HG03469 (cell line): ENCODE measurements at regions not wholly inside any gene's neighbourhood (a gene's known extent, or its start where the extent isn't known, plus 50 kb on each side); places are given as distances from the start of the nearest gene placed in this dataset.
A peak's percentile ranks its signal among the peaks of the same experiment; 100 is the strongest.
"Not testable (repeated sequence)": the region's sequence is repeated elsewhere in the genome, so short reads cannot be mapped to it uniquely, and the experiment has no call there.

Experiments
- ATAC-seq: cut with Tn5 transposase; IDR thresholded peaks from one replicate; pipeline ENCODE4 v1.9.1; 2021; ENCODE audit warnings: mild to moderate bottlenecking, moderate library complexity, moderate number of reproducible peaks; ENCODE audit not compliant: unreplicated experiment

DNA sequence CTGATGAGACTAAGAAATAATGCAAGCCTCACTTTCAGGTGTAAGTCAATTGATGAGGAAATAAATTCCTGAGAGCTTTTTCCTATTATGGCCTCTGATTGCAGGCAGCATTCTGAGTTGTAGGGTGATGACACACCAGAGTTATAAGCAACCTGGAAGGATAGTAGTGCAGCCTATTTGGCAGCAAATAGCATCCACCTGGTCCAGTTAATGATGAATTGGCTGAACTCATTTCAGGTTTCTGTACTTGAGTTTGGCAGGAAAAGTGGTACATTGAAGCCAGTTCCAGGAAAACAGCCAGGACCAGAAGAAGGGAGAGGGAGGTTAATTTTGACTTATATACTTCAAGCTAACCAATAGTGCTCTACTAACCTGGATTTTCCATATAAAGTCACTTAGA is 316.8 kb downstream of the NAF1 start:
- ATAC-seq, result no peak

DNA sequence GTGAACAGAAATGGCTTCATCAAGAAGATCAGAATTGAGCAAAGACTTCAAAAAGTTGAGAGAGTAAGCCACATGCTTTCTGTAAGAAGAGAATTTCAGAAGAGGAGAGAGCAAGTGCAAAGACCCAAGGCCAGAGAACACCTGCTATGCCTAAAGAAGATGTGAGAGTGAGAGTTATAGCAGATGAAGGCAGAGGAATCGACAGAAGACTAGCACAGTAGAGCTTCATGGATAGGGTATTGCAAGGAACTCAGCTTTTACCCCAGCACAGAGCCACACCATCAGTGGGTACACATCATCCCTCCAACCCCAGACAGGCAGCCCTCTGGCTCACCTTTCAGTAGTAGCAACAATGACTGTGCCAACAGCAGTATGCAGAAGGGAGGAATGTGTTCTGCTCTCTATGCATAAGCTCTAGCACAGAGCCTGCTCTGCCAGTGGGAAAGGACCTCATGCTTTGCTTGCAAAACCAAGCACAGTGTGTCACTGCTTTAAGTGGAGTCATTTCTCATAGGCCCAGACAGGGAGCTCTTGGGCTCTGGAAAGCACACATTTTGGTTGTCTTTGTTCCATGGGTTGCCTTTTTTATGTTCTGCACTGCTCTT is 318.6 kb downstream of the NAF1 start:
- no peak for ATAC-seq

DNA sequence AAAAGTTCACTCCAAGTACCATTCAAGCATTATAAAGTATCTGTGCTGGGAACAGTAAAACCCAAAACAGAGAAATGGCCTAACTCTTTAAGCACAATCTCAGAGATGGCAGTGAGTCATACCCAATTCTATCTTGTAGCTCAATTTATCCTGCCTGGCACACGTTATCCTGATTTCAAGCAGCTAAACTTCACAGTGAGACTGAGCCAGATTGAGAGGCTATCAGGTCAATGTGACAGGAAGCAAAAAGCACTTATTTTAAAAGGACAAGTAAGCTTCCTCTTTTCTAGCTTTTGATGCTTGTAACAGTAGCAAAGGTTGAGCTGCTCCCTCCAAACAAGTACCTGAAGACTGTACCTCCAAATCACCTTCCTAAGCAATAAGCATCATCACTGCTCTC is 324.9 kb downstream of the NAF1 start:
- ATAC-seq, result no peak

DNA sequence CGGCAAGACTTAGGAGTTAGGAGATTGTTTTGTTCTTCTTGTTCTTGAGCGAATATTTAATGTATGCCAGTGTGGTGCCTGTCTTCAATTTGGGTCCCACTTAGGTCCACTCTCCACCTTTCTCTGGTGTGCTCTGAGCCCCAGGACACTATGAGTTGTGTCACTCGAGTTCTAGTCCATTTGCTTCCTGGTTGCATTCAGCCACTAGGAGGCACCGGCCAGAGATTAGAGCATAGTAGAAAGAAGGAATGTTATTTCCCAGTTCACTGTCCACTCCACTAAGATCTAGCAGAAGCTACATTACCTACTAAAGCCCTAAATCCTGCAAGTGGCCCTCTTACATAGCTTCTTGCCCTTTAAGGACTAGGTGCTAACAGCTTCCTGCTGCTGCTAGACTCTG is 326.9 kb downstream of the NAF1 start:
- ATAC-seq, result no peak

DNA sequence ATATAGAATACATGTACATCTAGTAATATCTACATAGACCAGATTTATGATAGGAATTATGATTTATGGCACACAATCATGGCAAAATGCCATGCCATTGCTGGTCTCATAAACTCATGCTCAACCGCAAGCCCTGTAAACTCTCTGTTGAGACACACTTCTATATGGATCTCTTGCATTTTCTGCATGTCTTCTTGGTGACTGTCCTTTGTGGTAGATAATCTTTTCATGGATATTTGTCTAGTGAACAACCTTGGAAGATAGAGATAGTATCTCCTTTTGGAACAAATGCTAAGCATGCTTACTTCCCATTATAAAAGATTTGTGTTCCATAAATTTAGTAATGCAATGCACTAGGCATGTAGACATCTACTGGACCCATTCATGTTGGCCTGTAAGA is 328.0 kb downstream of the NAF1 start:
- no peak for ATAC-seq

DNA sequence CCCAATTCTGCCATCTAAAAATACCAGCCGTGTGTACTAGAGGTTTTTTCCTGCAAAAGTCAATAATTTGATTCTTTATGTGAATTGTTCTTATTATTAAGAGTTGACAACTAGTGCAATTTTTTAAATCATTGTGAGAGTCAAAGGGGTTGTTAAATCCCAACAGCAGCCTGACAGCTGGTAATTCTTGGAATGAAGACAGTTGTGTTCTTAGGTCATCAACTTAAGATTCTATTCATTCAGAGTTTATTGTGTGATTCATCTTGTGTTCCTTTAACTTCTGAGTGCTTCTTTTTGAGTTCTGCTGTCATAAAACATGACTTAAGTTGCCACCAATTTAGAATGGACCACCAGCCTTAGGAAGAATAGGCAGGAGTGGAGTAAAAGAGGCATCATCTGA is 329.0 kb downstream of the NAF1 start:
- no peak for ATAC-seq

DNA sequence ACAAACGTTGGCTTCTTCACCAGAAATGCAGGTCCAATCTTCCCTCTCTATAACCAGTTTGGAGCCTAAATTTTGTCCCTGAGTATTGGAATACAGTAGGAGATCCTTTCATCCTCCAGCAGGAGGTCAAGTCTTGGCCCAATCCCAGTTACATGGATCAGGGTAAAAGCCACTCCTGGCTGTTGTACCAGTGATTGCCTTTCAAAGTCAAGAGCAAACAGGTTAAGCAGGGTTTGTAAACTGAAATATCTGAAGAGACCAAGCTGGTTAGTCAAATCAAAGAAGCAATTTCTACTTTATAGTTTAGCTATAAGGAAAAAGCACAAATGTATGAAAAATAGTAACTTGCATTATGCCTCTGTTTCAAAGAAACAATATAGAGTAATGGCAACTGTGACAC is 329.4 kb downstream of the NAF1 start:
- no peak for ATAC-seq

DNA sequence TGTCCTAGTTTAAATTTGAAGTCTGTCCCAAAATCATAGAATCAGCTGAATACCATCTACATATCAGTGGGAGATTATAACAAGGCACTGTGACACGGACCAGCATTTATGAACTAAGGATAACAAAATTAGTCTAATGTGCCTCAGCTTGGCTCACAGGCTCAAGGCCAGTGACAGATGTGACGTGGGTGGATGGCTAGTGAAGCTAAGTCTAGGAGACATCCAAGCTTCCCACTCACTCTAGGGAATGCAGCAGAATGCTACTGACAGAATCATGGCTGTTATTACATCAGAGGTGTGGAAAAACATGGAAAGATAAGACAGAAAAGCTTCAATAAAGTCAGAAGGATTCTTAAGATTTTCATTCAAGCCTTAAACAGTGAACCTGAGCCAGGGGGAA is 329.9 kb downstream of the NAF1 start:
- no peak for ATAC-seq

DNA sequence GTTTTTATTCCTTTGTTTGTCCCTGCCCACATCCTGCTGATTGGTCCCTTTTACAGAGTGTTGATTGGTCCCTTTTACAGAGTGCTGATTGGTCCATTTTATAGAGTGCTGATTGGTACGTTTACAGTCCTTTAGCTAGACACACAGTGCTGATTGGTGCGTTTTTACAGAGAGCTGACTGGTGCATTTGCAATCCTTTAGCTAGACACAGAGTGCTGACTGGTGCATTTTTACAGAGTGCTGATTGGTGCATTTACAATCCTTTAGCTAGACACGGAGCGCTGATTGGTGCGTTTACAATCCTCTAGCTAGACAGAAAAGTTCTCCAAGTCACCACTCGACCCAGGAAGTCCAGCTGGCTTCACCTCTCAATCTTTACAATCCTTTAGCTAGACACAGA is 330.4 kb downstream of the NAF1 start:
- ATAC-seq, result not testable (repeated sequence)

DNA sequence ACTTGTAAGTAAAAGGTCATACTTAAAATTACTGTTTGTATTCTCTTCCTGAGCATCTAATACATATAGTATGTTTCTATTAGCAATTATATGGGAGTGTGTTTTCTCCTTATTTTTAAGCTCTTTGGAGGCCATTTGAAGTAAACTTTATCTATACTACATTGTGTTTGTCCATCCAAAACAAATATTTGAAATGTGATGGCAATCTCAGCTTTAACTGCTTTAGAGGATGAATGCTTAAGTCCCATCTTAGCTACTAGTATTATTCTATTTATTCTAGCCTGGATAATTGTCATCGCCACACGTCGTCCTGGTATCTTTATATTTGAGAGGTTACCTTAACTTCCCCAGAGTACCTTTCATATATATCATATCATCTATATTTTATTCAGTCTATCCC is 335.8 kb downstream of the NAF1 start:
- ATAC-seq, result no peak

DNA sequence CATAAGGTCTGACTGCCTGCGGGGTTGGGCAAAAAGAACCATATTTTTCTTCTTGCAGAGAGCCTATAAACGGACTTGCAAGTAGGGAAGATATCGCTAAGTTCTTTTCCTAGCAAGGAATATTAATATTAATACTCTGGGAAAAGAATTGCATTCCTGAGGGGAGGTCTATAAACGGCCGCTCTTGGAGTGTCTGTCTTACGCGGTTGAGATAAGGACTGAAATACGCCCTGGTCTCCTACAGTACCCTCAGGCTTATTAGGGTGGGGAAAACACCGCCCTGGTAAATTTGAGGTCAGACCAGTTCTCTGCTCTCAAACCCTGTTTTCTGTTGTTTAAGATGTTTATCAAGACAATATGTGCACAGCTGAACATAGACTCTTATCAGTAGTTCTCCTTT is 349.3 kb downstream of the NAF1 start:
- ATAC-seq, result not testable (repeated sequence)

DNA sequence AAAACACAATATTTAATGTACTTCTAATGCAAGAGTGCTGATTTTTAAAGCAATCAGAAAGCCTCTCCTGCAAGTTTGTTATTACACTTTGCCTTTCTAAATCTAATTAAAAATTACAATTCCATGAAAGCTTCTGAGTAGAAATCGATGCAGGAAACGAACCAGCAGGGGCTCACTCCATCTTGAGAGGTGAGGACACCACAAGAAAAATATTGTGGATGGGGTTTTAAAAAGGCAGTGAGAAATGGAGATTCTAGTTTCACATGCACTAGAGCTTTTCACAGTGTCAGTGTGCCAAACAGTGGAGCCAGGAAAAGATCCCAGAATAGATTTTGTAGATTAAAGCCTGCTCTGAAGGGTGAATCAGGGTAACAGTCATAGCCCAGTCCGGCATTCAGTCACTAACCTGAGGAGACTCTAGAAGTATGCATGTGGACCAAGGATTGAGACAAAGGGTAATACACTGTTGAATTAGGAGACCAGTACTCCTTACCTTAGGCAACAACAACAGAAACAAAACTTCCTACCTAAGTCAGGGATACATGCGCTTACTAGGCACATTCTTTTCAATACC is 362.3 kb downstream of the NAF1 start:
- ATAC-seq, result no peak

DNA sequence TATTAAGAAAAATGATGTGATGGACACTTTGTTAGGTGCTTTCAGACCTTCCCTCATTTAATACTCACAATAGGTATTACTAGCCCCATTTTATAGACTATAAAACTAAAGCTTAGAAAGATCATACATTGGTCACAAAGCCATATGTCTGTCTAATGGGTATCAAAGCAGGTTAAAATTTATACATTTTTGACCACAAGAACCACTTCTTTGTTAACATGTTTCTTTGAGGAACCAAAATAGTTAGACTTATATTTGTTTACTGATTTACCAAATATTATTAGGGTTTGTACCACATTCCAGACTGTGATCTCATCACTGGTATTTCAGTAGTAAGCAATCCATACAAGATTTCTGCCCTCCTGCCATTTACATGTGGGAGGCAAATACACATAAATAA is 363.3 kb downstream of the NAF1 start:
- peak; percentile 42 for ATAC-seq

DNA sequence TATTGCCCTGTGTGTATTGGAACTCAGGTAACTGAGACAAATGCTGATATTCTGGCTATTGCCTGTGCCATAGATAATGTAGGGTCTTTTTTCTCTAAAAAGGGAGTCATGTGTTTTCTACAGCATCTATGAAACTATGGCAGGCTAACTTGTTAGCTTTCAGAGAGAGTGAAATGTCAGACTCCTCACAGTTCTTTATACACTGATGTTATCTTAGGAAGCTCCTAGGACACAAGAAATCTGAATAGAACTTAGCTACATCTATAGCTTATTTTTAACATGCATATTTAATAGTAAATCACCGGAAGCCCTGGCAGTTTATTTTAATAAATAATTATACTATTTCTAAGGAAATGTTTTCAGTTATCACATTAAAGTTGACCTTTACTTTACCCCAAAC is 369.6 kb downstream of the NAF1 start:
- ATAC-seq, result no peak

DNA sequence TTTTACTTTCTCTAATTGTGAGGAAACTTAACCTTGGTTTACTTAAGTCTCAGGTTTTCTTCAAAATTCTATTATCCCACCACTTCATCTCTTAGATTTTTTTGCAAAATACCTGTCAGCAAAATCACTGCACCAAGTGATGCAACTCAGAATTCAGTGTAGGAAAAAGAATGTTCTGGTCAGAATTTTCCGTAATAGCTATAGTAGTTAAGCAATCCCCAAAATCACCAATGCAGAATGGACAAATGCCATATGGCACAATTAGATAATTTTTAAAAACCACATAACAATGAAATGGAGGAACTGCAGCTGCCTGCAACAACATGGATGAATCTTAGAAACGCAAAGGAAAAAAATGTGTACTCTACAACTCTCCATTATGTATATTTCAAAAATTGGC is 373.1 kb downstream of the NAF1 start:
- ATAC-seq, result no peak

DNA sequence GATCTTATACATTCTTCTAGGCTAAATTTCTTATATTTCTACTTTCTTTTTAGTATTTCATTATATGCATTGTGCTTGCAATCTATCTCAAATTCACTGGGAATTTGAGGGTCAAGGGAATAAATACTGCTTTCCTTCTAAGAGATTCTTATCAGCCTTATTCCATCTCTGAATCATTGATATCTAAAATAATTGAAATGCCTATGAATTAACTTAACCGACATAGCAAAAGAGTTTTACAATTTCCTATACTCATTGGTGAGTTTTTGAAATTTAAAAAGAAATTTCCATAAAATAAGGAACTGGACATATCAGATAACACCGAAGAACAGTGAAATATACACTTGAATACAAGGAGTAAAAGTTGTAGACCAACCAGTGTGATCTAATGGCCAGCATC is 373.7 kb downstream of the NAF1 start:
- ATAC-seq, result no peak

DNA sequence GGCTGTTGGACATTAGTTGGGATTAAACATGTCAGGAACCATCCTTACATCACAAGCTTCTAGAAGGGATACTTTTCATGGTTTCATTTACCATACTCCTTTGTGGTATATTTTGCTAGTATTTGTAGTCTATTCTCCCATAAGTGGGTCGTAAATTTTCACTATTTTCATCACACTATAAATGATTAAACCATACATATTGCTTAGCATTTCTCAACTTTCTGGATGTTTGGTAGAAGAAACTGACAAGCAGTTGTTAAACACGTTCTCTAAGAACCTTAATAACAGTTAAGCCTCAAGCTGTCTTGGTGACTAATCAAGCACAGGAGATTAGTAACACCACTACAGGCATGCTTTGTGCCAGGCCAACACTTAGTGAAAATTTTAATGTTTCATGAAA is 375.5 kb downstream of the NAF1 start:
- ATAC-seq, result no peak

DNA sequence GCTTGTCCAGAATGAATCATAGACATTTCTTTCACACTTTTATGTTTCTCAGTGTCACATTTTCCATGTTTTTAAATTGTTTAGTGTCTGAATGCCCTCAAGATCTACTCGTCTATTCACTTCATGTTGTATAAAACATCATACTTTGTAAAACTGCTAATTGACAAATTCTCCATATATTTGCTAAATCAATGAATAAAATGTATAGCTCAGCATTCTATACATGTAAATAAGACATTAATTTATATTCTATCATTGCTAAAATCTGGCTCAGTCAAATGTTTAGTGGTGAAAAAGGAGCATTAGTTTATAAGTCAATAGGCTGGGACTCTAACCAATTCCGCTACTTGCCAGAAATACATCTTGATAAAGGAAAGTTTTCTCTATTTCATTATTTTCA is 379.6 kb downstream of the NAF1 start:
- ATAC-seq, result no peak

DNA sequence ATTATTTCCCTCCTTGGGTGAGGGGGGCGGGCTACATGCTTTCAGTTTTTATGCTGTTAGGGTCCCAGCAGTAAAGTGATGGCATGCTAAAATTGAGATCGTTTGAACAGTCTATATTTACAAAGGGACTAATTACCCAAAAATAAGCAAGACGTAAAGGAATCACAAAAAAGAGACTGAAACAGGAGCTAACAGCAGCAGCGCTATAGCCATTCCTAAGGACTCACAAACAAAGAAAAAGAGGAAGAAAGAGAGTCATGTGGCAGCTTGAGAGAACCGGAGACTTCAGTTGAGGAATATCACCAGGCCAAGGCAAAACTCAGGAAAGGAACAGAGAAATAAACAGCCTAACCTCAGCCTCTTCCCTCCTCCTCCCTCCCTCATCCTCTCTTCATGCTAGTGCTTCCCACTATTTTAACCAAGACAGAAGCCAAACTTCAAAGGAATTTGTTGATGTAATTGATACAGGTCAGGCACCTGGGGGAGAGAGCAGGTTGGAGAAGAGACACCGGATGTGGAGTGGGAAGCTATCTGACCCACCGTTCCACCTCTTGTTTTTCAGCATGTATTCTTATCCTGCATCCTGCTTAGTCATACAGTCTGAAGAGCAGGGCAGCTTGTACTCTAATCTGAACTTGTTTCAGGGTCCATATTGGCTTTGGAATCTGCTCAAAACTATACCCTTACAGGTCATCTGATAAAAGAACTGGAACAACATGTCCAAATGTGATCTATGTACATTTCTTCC is 383.7 kb downstream of the NAF1 start:
- no peak for ATAC-seq

DNA sequence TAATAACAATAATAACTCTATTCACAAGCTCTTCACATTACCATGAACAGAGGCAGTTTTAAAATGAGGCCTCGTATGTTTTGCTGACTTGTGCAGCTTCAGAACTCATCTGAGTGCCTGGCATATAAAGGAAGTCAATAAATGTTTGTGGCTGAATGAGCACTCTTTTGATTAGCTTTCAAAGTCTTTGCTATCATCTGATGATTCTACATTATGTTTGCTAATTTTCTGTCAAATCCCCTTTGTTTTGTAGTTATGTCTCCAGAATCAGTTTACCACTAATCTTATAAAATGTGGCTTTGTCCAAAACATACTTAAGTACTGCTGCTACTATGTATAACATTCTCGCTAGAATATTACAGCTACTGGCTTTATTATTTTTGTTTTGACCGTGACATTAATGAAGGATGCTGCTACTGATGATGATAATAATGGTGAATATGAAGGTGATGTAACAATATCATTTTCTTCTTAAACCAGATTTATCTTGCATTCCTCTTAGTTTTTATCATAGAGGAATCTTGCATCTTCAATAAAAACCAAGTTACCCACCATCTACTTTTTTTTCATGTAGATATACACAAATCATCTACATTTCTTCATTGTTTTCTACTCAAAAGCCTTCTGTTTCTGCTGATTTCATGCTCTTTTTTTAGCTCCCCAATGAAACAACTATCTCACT is 384.5 kb downstream of the NAF1 start:
- ATAC-seq, result no peak

DNA sequence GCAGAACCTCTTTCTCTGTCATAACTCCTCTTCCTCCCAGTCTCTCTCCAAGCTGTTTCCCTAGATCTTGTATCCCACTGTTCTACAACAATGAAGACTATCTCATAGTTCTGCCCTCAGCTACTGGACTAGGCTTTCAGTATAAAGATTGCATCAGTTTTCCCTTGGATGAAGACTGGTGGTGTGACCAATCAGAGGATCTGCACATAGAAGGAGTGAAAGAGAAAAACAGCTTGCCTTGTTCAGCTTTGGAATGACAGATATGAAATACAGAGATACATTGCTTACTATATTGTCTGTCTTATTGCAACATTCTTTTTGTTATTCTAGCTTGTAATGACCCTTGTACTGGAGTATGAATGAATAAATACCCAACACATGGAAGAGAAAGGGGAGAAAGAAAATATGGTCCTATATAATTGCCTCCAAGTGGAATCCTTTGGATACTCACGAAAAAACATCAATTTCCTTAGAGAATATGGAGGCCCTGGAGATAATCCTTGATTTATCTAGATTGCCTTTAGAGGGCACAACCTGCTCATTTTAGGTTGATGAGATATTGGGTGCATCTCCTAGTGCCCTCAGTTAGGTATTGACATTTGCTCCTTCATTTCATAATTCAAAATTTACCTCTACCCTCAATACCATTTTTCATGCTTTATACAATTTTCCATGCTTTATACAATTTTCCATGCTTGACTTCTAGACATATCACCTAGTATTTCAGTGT is 395.8 kb downstream of the NAF1 start:
- ATAC-seq, result no peak
